DOHH2 (cell line): ENCODE measurements at regions not wholly inside any gene's neighbourhood (a gene's known extent, or its start where the extent isn't known, plus 50 kb on each side); places are given as distances from the start of the nearest gene placed in this dataset.
"Not testable (repeated sequence)": the region's sequence is repeated elsewhere in the genome, so short reads cannot be mapped to it uniquely, and the experiment has no call there.

Experiments used
- H3F3A ChIP-seq: fragments of 200-600 bp; sonication (generic), shearing (Covaris generic); 2 replicates; pipeline ENCODE4 v1.6.0; 2016; ENCODE audit warnings: antibody characterized with exemption, mild to moderate bottlenecking; ENCODE audit not compliant: control insufficient read depth, insufficient read depth
- H3K27ac ChIP-seq: fragments of 200-600 bp; sonication (generic); 2 replicates; pipeline ENCODE4 v1.5.1; 2014; ENCODE audit warnings: low read depth, mild to moderate bottlenecking, low read length, moderate library complexity
- H3K27me3 ChIP-seq: fragments of 200-600 bp; sonication (generic); 2 replicates; pipeline ENCODE4 v1.6.1; 2014; ENCODE audit warnings: mild to moderate bottlenecking, low read length, mixed read lengths; ENCODE audit not compliant: control insufficient read depth
- H3K36me3 ChIP-seq: fragments of 200-600 bp; sonication (generic); 2 replicates; pipeline ENCODE4 v1.6.1; 2014; ENCODE audit warnings: mild to moderate bottlenecking, low read length, moderate library complexity, mixed read lengths; ENCODE audit not compliant: control insufficient read depth
- H3K4me1 ChIP-seq: fragments of 200-600 bp; sonication (generic); 2 replicates; pipeline ENCODE4 v1.6.1; 2014; ENCODE audit warnings: mild to moderate bottlenecking, low read length, mixed read lengths; ENCODE audit not compliant: control insufficient read depth
- H3K4me2 ChIP-seq: fragments of 200-600 bp; sonication (generic); 2 replicates; pipeline ENCODE4 v1.6.0; 2014; ENCODE audit warnings: mild to moderate bottlenecking, low read length, moderate library complexity
- H3K4me3 ChIP-seq: fragments of 200-600 bp; sonication (generic); 2 replicates; pipeline ENCODE4 v1.5.1; 2014; ENCODE audit warnings: mild to moderate bottlenecking, low read length, mixed read lengths
- H3K79me2 ChIP-seq: fragments of 200-600 bp; sonication (generic); 2 replicates; pipeline ENCODE4 v1.6.1; 2014; ENCODE audit warnings: mild to moderate bottlenecking, low read length, mixed read lengths; ENCODE audit not compliant: control insufficient read depth
- H3K9me2 ChIP-seq: fragments of 200-600 bp; sonication (generic); replicated peaks from 2 replicates; pipeline ENCODE4 v1.6.1; 2014; ENCODE audit warnings: mild to moderate bottlenecking, low read length, mixed read lengths; ENCODE audit not compliant: control insufficient read depth
- H3K9me3 ChIP-seq: fragments of 200-600 bp; sonication (generic); 2 replicates; pipeline ENCODE4 v1.6.1; 2014; ENCODE audit warnings: antibody characterized with exemption, low read length, mixed read lengths; ENCODE audit not compliant: control insufficient read depth, insufficient read depth
- H4K20me1 ChIP-seq: fragments of 200-600 bp; sonication (generic); 2 replicates; pipeline ENCODE4 v1.6.0; 2014; ENCODE audit warnings: low read depth, mild to moderate bottlenecking, antibody characterized with exemption, low read length, moderate library complexity; ENCODE audit not compliant: control insufficient read depth, insufficient read depth
- EZH2phosphoT487 ChIP-seq: fragments of 200-600 bp; sonication (generic); IDR thresholded peaks from 2 replicates; pipeline ENCODE4 v1.6.1; 2017; ENCODE audit warnings: borderline replicate concordance, mild to moderate bottlenecking, antibody characterized with exemption, low read length, moderate library complexity, mixed read lengths
- TF ChIP-seq, protein P1 (sequence below): fragments of 200-600 bp; sonication (generic); IDR thresholded peaks from one replicate; pipeline ENCODE4 v1.5.1; 2014; ENCODE audit warnings: antibody characterized with exemption, mild to moderate bottlenecking, low read depth, low read length; ENCODE audit not compliant: poor library complexity, severe bottlenecking

DNA sequence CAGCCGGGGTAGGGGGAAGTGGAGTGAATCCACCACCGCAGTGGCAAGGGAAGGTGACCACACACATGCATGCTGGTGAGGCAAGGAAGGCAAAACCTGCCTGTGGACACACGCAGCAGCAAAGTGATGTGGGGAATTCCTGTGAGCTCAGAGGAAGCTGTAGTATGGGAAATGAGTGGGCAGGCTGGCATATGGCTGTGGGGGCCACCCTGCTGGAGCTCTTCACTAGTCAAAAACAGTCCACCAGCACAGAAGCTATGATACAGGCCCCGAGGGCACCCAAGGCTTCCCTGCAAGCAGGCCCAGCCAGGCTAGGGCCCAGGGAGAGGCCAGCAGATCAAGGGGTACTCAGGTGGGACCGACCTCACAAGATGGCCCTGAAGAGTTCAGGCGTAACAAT, 239.1 kb downstream of the CHM start:
- no peaks in the 10 kb centered on the region for H3K9me3 ChIP-seq
- no peaks in the 10 kb centered on the region for H3K36me3 ChIP-seq
- TF ChIP-seq EZH2phosphoT487: no peak
- TF ChIP-seq, protein P1, sequence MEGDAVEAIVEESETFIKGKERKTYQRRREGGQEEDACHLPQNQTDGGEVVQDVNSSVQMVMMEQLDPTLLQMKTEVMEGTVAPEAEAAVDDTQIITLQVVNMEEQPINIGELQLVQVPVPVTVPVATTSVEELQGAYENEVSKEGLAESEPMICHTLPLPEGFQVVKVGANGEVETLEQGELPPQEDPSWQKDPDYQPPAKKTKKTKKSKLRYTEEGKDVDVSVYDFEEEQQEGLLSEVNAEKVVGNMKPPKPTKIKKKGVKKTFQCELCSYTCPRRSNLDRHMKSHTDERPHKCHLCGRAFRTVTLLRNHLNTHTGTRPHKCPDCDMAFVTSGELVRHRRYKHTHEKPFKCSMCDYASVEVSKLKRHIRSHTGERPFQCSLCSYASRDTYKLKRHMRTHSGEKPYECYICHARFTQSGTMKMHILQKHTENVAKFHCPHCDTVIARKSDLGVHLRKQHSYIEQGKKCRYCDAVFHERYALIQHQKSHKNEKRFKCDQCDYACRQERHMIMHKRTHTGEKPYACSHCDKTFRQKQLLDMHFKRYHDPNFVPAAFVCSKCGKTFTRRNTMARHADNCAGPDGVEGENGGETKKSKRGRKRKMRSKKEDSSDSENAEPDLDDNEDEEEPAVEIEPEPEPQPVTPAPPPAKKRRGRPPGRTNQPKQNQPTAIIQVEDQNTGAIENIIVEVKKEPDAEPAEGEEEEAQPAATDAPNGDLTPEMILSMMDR: no peak
- H3K27me3 ChIP-seq: no peaks in the 10 kb centered on the region
- no peak overlapping the region for H3K4me3 ChIP-seq
- no peaks in the 10 kb centered on the region for H3F3A ChIP-seq
- H3K9me2 ChIP-seq: no peaks in the 10 kb centered on the region
- H3K4me1 ChIP-seq: no peaks in the 10 kb centered on the region
- H3K27ac ChIP-seq: no peak overlapping the region
- no peak overlapping the region for H3K4me2 ChIP-seq
- H3K79me2 ChIP-seq: no peaks in the 10 kb centered on the region
- H4K20me1 ChIP-seq: no peaks in the 10 kb centered on the region

DNA sequence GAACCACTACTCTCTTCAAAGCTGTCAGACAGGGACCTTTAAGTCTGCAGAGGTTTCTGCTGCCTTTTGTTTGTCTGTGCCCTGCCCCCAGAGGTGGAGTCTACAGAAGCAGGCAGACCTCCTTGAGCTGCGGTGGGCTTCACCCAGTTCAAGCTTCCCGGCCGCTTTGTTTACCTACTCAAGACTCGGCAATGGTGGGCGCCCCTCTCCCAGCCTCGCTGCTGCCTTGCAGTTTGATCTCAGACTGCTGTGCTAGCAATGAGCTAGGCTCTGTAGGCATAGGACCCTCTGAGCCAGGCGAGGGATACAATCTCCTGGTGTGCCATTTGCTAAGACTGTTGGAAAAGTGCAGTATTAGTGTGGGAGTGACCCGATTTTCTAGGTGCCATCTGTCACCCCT, 275.0 kb downstream of the CHM start:
- not testable (repeated sequence) for H3K4me3 ChIP-seq, H3K4me2 ChIP-seq, H3K9me3 ChIP-seq, H3F3A ChIP-seq, H3K9me2 ChIP-seq, H4K20me1 ChIP-seq, H3K4me1 ChIP-seq, H3K27ac ChIP-seq, H3K36me3 ChIP-seq, H3K27me3 ChIP-seq, H3K79me2 ChIP-seq

DNA sequence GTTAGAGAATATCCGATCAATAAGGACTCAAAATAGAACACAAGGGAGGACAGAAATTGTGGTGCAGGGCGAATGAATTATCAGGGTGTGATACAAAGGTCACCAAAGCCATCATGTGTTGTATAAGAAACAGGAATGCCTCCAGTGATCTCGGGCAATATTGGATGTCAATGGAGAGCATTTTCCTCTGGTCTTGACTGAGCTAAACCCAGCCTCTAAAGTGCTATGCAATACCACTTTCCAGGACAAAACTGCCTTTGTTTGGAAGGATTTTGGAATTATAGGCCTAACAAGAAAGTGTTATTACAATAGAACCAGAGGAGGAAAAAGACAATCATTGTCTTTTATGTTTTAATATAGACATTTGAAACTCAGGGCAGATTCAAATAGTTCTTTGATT, 281.7 kb downstream of the CHM start:
- no peaks in the 10 kb centered on the region for H3K9me3 ChIP-seq
- no peaks in the 10 kb centered on the region for H3K36me3 ChIP-seq
- H3K4me1 ChIP-seq: no peaks in the 10 kb centered on the region
- no peaks in the 10 kb centered on the region for H4K20me1 ChIP-seq
- no peaks in the 10 kb centered on the region for H3F3A ChIP-seq
- no peak overlapping the region for H3K27ac ChIP-seq
- no peaks in the 10 kb centered on the region for H3K79me2 ChIP-seq
- H3K9me2 ChIP-seq: no peaks in the 10 kb centered on the region
- TF ChIP-seq, protein P1: no peak
- no peak for TF ChIP-seq EZH2phosphoT487
- no peak overlapping the region for H3K4me2 ChIP-seq
- H3K4me3 ChIP-seq: no peak overlapping the region
- no peaks in the 10 kb centered on the region for H3K27me3 ChIP-seq

DNA sequence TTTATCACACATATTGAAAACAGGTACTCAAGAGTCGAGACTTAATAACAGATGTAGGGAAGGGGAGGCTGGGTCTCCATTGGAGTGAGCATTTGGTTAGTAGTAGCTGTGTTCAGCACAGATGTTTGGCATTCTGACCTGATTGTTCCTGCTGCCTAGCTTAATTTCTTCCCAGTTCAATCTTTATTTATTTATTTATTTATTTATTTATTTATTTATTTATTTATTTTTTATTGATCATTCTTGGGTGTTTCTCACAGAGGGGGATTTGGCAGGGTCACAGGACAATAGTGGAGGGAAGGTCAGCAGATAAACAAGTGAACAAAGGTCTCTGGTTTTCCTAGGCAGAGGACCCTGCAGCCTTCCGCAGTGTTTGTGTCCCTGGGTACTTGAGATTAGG, 324.3 kb downstream of the CHM start:
- H3K4me1 ChIP-seq, H3K36me3 ChIP-seq, H3K4me2 ChIP-seq, H3F3A ChIP-seq, H3K9me3 ChIP-seq, H4K20me1 ChIP-seq, H3K79me2 ChIP-seq, H3K27me3 ChIP-seq, H3K4me3 ChIP-seq, H3K9me2 ChIP-seq, H3K27ac ChIP-seq: not testable (repeated sequence)

DNA sequence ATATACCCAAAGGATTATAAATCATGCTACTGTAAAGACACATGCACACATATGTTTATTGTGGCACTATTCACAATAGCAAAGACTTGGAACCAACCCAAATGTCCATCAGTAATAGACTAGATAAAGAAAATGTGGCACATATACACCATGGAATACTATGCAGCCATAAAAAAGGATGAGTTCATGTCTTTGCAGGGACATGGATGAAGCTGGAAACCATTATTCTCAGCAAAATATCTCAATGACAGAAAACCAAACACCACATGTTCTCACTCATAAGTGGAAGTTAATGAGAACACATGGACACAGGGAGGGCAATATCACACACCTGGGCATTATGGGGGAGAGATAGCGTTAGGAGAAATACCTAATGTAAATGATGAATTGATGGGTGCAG, 323.8 kb upstream of the POF1B start:
- not testable (repeated sequence) for H3K9me2 ChIP-seq, H3K4me1 ChIP-seq, H3K79me2 ChIP-seq, H3K27me3 ChIP-seq, H3K36me3 ChIP-seq, H3K9me3 ChIP-seq, H3F3A ChIP-seq, H3K27ac ChIP-seq, H3K4me3 ChIP-seq, H3K4me2 ChIP-seq, H4K20me1 ChIP-seq
